ENCODE measurements at regions not wholly inside any gene's neighbourhood (a gene's known extent, or its start where the extent isn't known, plus 50 kb on each side); places are given as distances from the start of the nearest gene placed in this dataset.

DNA sequence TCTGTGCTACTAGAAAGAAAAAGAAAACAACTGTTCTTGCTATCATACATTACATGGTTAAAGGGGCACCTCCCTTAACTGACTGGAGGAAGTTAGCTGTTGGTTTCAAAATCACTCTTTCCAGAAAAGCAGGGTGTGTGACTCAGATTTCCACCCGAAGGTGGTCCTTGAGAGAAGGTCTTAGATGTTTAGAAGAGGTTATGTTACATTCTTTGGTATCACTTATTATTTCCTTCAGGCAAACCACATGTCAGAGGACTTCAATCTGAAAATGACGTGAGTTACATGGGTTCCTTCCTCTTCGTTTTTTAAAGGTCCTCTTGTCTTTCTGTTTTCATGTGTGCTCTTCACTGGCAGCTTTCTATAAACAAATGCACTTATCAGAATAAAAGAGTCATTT, 307.9 kb upstream of the CBLB start:
- DNase-seq (no peak), ATAC-seq (ENCODE audit: low FRiP score in 2 of 2) (peak in 1 of 2 donors; percentile 60)
- Histone ChIP-seq H3K27ac (no peak overlapping the region), H3K9me3 (no peaks in the 10 kb centered on the region), H3K27me3 (no peaks in the 10 kb centered on the region), H3K36me3 (no peaks in the 10 kb centered on the region), H3K4me3 (peak overlapping the region in 1 of 4 donors; percentile 17), H3K4me1 (peaks cover 0 to 6% (median 2%) of the 10 kb centered on the region in 4 donors)
- WGBS, 2 donors: 4 to 8% methylated on average over 3 of the region's 3 CpGs
- no peak for TF ChIP-seq POLR2A (IDR thresholded peaks at IDR 0.05)
- no peak for TF ChIP-seq CTCF (IDR thresholded peaks at IDR 0.05)
- no peak for TF ChIP-seq POLR2AphosphoS5 (IDR thresholded peaks at IDR 0.05)
- no peak for TF ChIP-seq EP300 (IDR thresholded peaks at IDR 0.05)

GRCh38 chr3:106182950-106183511, 314.2 kb upstream of the CBLB start:
- DNase-seq: no peak
- Histone ChIP-seq H3K4me1 (no peaks in the 10 kb centered on the region), H3K27ac (no peak overlapping the region), H3K27me3 (no peaks in the 10 kb centered on the region), H3K36me3 (no peaks in the 10 kb centered on the region), H3K4me3 (no peak overlapping the region), H3K9me3 (no peaks in the 10 kb centered on the region)
- ATAC-seq (ENCODE audit: low FRiP score in 2 of 2): no peak
- WGBS, 2 donors: 90 to 94% methylated on average over 5 of the region's 5 CpGs
- TF ChIP-seq EP300 (IDR thresholded peaks at IDR 0.05) (no peak), CTCF (IDR thresholded peaks at IDR 0.05) (no peak), POLR2AphosphoS5 (IDR thresholded peaks at IDR 0.05) (no peak), POLR2A (IDR thresholded peaks at IDR 0.05) (no peak)

- no peak overlapping the region for H3K27ac ChIP-seq
- no peaks in the 10 kb centered on the region for H3K27me3 ChIP-seq
- ATAC-seq (ENCODE audit: low FRiP score in 2 of 2) (peak in 1 of 2 donors; percentile 34), DNase-seq (no peak)
- no peak overlapping the region for H3K4me3 ChIP-seq
- WGBS, 2 donors: 81 to 97% methylated on average over 1 of the region's 1 CpG
- no peaks in the 10 kb centered on the region for H3K4me1 ChIP-seq
- TF ChIP-seq POLR2AphosphoS5 (IDR thresholded peaks at IDR 0.05) (no peak), CTCF (IDR thresholded peaks at IDR 0.05) (no peak), POLR2A (IDR thresholded peaks at IDR 0.05) (no peak), EP300 (IDR thresholded peaks at IDR 0.05) (no peak)
- H3K9me3 ChIP-seq: no peaks in the 10 kb centered on the region
- no peaks in the 10 kb centered on the region for H3K36me3 ChIP-seq
Observed at GRCh38 chr3:106183762-106184391, 315.1 kb upstream of the CBLB start.

DNA sequence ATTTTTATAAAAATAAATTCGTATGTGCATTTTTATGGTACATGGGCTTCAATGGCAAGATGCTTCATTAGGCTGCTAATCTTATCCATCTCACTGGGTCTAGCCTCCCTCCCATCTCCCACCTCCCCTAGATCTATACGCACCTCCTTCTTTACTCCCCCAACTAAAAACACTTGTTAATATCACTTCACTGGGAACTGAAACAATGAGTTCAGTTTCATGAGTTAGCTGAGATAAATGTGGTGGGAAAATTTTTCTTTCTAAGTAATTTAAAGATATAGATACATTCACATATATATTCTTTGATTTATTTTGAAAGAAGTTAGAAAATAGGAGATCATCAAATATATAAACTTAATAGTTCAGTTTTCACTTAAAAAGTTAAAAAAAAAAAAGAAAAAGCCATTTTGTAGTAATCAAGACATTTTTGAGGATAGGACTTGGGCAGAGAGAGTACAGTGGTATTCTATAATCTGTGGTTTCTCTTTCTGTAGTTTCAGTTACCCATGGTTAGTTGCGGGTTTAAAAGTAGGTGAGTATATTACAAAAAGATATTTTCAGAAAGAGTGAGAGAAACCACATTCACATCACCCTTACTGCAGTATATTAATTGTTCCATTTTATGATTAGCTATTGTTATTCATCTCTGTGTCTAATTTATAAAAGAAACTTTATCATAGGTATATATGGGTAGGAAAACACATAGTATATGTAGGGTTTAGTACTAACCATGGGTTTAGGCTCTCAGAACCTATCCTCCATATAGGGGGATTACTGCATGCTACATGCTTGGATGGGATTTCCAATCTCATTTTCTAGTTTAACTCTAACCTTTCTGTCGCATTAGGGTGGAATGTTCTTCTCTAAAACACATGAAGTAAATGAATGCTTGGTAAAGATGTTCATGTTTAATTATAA, 316.0 kb upstream of the CBLB start:
- no peak overlapping the region for H3K4me3 ChIP-seq
- no peaks in the 10 kb centered on the region for H3K4me1 ChIP-seq
- H3K36me3 ChIP-seq: no peaks in the 10 kb centered on the region
- ATAC-seq (ENCODE audit: low FRiP score in 2 of 2) (no peak), DNase-seq (no peak)
- TF ChIP-seq EP300 (IDR thresholded peaks at IDR 0.05) (no peak), POLR2AphosphoS5 (IDR thresholded peaks at IDR 0.05) (no peak), POLR2A (IDR thresholded peaks at IDR 0.05) (no peak), CTCF (IDR thresholded peaks at IDR 0.05) (no peak)
- whole genome bisulfite sequencing, 2 donors: 86 to 88% methylated on average over 4 of the region's 4 CpGs
- H3K9me3 ChIP-seq: no peaks in the 10 kb centered on the region
- H3K27ac ChIP-seq: no peak overlapping the region
- H3K27me3 ChIP-seq: no peaks in the 10 kb centered on the region

Measured in upper lobe of left lung (tissue), 6 donors.